GM19395 (cell line): ENCODE measurements at regions not wholly inside any gene's neighbourhood (a gene's known extent, or its start where the extent isn't known, plus 50 kb on each side); places are given as distances from the start of the nearest gene placed in this dataset.

Experiments used
- ATAC-seq: cut with Tn5 transposase; IDR thresholded peaks from one replicate; pipeline ENCODE4 v1.9.1; 2021; ENCODE audit warnings: mild to moderate bottlenecking, moderate library complexity; ENCODE audit not compliant: unreplicated experiment

DNA sequence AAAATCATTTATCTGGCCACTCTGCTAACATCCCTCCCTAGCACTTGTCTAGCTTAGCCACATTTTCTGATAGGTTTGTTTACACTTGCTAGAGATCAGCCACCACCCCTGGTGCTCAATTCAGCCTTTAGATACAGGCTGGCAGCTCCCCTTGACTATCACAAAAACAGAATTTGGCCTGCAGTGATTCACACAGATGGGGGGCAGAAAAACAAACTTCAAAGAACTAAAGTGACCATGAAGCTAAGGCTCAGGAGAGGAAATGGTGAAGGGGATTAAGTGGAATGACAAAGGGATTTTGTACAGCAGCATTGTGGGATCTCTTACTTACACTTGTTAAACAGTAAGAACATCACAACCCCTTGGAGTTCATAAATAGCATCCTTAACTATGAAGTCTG lies 1718.0 kb upstream of the PCDH7 start:
- no peak for ATAC-seq

DNA sequence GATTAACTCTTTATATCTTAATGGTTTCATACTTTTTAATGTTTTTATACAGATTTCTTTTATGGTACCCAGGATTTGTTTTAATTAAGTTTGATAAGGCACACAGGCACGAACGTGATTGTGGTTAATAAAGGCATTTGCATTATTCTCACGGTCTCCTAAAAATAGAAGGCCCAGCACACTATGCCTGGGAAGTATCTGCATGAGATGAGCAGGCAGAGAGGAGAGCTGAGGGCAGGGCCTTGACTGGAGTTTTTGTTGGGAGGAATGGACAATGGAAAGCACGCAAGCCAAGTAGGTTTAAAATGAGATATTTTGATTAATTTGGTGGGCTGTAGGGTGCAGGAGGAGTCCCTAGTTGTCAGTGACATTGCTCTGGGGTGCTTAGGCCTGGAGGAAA lies 1714.3 kb upstream of the PCDH7 start:
- ATAC-seq, result no peak

DNA sequence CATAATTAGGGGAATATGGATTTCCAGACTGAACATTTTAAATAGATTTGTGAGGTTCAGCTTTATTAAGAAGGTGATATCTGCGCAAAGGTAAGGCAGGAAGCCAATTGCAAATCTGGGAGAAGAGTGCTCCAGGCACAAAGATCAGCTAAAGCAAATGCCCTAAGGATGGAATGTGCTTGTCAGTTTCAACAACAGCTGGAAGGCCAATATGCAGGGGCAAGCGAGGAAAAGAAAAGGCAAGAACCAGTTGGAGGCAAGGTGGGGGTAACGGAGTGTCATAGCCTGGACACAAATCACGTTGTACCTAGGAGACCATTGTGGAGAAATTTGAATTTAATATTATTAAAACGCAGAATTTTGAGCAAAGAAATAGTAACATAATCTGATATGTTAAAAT lies 1710.3 kb upstream of the PCDH7 start:
- no peak for ATAC-seq

DNA sequence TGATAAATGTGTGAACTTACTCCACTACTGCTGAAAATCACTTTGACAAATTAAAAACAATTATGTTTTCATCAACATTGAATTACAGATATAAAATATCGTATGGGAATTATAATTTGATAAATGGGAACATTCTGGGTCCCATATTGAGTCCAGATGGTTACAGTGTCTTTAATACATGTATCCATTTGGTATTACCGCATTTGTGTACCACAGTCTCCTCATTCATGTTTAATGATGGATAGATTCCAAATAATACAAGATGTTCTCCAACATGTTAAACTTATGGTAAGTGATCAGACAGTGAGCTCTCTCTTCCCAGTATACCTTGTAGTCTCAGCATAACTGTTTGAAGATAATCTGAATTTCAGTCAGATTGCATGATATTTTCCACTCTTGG lies 1706.8 kb upstream of the PCDH7 start:
- no peak for ATAC-seq

DNA sequence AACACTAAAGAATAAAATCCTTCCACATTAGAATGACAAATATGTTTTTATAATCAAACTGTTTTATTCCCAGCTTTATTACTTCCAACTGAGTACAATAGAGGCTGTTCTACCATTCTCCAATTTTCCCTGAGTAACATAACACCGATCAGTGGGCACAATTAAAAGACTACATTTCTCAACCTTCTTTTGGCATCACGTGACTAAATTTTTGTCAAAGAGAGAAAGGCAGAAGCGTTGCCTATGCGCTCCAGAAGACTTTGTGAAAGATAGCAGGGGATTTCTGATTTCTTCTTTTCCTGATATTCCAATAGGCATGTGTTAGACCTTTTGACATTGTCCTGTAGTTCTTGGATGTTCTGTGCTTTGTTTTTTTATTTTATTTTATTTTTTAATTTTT lies 1705.6 kb upstream of the PCDH7 start:
- ATAC-seq, result no peak

DNA sequence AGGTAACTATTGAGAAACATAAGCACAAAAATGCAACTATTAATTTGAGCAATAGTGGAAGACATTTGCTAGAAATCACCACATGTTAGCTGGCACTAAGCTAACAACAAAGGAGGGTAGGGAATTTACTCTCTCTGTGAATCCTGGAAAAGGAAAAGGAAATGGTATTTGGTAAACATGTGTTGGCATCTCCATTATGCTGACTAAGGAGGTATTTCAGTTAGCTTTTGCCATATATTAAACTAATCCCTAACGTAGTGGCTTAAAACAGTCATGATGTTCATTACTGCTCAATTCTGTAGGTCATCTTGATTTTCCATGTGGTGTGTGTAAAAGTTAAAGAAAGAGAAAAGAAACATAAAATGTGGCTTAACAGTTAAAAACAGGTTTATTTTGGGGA lies 1686.5 kb upstream of the PCDH7 start:
- ATAC-seq, result no peak

DNA sequence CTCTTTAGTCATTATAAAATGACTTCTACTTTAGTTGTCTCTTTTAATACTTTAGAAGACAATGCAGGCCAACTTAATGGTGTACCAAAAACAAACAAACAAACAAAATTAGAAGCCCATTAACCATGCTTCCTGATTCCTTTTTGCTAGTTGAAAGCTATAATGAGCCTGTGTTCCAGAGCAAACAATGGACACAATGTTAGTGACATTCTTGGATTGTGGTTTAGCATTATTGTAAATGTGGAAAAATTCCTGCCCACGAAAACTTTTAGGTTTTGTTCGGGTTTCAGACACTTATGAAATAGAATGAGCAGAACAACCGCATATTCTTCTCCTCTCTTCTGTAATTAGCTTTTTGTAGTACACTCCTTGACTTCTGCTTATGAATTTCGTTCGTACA lies 1682.7 kb upstream of the PCDH7 start:
- no peak for ATAC-seq

DNA sequence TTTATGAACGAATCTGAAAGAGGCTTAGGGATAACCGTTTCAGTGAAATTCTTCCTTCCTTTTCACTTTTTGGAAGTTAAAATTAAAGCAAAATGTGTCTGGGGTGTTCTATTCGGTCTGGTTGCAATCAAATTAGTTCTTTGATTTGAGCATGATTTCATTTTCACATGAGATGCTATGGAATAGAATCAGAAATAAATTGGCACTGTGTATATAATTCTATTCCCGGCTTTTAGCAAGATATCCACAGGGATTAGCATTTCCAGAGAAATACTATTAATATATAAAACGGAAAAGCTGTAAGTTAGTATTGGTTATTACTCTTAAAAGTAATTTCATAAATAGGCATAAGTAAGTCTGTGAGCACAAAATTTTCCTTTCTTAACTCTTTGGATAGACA lies 1676.8 kb upstream of the PCDH7 start:
- no peak for ATAC-seq

DNA sequence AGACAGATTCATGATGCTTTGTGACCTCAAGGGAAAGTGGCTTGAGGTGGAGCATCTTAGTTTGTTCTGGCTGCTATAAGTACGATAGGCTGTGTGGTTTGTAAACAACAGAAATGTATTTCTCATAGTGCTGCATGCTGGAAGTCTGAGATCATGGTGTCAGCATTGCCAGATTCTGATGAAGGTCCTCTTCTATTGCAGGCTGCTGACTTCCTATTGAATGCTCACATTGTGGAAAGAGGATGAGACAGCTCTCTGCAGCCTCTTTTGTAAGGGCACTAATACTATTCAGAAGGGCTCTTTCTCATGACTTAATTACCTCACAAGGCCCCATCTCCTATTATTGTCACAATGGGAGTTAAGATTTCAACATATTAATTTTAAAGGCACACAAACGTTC lies 1674.0 kb upstream of the PCDH7 start:
- ATAC-seq, result no peak

DNA sequence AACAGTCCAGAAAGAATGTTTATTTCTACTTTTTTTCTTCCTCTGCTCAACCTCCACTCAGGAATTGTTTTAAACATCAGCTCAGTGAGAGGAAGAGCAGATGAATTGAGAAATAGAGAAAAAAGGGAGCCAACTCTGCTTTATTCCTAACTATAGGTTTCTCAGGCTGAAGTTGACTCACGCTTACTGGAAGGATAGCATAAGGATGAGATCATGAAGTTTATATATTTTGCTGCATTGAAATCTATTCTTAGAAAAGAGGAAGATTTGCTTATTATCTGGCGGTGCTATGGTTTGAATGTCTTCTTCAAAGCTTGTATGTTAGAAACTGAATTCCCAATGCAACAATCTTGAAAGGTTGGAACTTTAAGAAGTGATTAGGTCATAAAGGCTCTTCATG lies 1673.4 kb upstream of the PCDH7 start:
- ATAC-seq, result no peak

DNA sequence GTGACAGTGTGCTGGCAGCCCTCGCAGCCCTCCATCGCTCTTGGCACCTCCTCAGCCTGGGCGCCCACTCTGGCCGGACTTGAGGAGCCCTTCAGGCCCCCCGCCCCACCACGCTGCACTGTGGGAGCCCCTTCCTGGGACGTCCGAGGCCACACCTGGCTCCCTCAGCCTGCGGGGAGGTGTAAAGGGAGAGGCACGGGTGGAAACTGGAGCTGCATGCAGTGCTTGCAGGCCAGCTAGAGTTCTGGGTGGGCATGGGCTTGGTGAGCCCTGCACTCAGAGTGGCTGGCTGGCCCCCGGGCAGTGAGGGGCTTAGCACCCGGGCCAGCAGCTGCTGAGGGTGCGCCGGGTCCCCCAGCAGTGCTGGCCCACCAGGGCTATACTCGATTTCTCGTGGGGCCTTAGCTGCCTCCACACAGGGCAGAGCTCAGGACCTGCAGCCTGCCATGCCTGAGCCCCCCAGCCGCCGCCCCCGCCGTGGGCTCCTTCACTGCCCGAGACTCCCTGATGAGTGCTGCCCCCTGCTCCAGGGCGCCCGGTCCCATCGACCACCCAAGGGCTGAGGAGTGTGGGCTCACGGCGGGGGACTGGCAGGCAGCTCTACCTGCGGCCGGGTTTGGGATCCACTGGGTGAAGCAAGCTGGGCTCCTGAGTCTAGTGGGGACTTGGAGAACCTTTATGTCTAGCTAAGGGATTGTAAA lies 1672.7 kb upstream of the PCDH7 start:
- no peak for ATAC-seq

DNA sequence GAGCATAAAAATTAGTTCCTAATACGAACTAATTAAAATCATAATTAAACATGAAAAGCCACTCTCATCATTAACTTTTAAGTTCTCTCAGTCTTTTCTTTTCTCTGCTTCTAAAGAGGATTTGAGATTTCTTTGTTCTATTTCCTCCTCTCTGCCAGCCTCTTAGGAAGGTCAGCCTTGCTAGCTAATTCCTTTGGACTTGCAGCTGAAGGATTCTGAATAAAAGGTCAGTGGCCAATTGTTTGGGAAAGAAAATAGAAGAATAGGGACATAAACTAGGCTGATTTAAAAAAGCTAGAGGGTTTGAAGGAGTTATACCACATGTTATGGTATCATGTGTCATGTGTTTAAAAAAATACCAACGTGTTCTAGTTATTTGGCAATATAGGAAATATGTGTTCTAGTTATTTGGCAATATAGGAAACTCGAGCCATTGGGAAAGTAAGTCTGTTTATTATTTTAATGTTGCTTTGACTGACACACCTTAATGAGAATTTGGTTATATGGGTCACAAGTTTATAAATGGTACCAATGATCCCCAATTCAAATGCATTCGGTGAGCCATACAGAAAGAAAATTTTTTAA lies 1668.7 kb upstream of the PCDH7 start:
- ATAC-seq, result no peak

DNA sequence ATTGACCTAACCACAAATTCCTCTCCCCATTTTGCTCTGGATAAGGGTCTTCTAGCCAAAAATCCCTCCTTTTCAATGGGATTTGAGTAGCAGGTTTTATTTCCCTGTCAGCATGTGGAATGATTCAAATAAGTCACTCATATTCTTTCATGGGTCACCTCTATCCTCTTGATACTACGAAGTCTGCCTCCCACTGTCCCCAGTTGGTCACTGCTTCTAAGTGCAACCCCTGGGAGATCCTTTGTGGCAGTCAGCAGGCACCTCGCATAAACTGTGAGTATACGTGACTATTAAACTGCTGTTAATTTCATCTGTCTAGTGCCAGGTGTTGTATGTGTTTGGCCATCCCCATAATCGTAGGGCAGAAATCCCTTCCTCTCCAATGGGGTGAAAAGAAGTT lies 1667.9 kb upstream of the PCDH7 start:
- no peak for ATAC-seq

DNA sequence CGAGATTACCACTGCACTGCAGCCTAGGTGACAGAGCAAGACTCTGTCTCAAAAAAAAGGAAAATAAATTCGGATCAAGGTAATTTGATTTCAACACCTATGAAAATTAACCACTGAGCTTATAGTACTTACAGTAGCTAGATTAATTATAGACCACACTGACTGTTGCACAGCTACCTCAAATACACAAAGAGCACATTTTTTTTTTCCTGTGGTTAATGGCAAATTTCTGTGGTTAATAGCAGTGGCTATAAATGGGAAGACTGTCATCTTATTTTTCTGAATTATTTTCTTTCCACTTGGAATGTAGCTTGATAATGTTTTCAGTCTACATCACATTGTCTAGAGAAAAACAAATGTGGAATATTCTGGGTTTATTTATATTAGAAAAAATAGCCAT lies 1661.6 kb upstream of the PCDH7 start:
- ATAC-seq, result no peak

DNA sequence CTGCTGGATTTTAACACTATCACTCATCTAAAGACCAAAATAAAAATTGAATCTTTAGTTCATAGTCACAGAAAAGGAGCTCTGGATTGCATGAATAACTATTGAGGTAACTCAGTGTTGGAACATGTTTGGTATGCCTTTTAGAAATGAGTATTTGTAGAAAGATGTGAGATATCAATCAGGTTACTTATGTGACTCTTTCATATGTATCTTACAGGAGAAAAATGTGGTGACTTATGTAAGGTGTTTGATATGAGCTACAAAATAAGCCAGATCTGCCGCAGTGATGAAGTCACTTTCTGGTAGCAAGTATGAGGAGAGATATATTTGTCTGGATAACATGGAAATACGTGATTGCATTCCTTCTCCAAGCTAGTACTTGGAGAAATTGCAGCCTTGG lies 1653.3 kb upstream of the PCDH7 start:
- no peak for ATAC-seq

DNA sequence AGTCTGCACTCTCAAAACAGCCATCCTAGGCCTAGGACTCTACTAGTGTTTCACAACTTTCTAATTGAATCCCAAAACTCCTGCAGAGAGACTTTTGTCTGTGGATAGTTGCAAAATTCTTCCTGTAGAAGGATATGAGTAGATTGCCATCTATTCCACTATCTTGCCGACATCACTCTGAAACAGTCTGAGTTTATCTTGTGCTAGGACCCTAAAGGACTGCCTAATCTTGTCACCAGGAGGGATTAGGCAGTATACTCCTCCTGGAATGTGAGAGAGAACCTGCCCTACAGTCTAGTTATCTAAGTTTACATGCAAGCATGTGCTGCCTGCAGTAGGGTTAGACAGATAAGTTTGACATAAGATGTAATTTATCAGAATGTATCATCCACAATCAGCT lies 1646.6 kb upstream of the PCDH7 start:
- ATAC-seq, result no peak

DNA sequence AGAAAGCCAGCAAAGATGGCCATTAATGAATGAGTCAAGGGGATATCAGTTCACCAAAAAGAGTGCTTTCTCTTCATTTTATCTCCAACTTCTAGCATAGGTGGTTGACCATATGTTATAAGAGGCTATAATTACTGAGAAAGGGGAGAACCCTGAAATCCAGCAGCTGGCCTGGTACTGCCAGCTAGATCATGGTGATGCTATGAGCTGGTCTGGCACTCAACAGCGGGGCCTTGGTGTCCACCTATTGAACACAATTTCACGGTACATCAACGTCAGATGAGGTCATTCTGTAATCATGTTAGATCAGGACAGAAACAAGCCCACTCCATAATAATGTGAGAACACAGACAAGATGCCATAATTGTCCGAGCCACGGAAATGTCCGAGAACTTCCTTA lies 1644.8 kb upstream of the PCDH7 start:
- ATAC-seq, result no peak

DNA sequence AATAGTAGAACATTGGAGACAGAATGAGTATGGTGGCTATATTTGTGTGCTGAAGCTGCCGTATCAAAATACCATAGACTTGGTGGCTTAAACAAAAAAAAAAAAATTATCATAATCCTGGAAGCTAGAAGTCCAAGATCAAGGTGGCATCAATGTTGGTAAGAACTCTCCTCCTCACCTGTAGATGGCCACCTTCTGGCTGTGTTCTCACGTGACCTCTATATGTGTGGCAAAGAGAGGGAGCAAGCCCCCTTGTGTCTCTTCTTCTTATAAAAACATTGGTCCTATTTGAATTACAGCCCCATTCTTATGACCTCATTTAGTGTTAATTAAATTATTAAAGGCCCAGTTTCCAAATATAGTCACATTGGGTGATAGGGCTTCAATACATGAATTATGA lies 1640.9 kb upstream of the PCDH7 start:
- ATAC-seq, result no peak

DNA sequence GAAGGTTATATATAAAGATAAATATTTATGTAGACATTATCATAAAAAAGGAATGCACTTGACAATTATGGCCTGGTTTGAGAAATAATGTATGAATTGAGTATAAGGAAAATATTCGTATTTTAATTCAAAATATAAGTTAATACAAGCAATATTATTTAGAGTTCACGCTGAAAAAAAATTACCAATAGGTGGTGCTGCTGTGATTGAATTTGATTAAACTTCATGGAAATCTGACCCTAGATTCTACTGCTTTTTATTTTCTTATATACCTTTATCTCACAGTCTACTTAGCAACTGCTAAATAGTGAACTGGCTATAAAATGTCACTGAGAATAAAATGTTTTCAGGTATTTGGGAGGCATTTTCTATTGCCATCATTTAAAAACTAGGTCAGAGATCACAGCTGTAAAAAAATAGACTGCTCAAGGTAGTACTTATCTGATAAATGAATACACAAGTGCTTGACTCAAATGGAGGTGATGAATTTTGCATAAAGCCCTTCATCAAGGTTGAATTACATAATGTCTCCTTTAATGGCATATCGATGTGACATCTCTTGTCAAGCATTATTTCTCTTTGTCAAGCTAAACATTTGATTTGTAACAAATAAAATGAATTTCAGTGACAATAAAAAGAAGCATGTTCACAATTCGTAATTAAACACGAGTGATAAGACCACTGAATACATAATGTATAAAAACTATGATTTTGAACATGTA lies 1638.8 kb upstream of the PCDH7 start:
- ATAC-seq, result no peak

DNA sequence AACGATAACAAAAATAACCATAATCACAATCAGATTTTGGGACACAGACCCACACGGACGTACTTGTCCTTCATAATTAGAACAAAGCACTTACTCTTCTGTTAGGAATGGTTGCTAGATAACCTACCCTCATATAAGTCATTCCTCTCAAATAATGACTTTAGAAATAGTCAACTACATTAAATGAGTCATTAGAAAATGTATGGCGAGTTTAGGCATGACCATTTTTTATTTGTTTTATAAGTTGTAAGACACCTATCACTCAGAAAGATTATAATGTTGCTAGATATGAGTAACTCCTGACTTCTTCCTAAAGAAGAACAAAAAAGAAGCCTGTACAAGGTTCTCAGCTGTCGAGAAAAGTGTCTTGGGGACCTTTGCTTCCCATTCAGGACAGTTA lies 1637.5 kb upstream of the PCDH7 start:
- no peak for ATAC-seq

DNA sequence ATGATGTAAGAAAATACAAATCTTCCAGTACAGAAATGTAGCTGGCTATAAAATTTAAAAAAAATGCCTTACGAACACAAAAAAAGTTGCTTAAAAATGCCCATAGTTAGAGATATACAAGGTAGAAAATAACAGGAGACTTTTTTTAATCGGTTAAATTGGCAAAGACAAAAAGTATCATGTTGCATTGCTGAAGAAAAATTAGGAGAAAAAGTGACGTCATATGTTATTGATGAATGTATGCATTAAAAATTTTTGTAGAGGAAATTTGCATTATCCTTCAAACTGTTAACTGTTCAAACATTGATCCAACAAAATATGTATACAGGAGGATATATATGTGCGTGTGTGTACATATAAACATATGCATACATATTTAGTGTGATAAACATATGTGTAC lies 1634.4 kb upstream of the PCDH7 start:
- no peak for ATAC-seq

DNA sequence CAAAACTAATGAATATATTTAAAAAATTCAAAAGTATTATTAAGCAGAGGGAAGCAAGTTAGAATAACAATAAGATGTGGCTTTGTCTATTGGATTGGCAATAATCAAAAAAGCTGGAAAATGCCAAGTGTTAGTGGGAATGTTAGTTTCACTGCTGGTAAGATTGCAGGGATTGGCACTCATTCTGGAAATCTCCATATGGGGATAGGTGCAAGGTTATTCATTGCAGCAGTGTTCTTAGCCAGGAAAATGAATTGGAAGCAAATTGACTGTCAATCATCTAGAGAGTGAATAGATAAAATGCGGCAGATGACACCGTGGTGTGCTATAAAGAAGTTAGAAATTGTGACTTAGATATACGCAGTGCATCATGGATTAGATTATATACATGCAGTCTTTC lies 1615.5 kb upstream of the PCDH7 start:
- ATAC-seq, result no peak

DNA sequence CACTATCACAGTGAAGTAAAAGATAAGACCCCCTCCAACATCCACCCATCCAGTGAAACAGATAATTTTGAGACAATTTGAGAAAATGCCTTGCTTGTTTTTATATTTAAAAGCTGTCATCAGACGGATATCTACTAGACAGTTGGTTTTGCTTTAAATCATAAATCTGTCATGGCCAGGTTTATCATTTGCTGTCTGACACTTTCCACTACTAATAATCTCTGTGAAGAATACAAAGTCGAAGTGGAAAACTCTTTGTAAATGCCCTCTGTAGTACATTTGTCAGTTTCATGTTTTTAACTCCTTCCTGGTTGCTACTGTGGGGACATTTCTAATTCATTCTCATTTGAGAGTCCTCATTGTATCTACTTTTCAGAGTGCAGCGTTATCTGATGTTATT lies 1606.2 kb upstream of the PCDH7 start:
- ATAC-seq, result no peak
